ENCODE measurements at regions not wholly inside any gene's neighbourhood (a gene's known extent, or its start where the extent isn't known, plus 50 kb on each side); places are given as distances from the start of the nearest gene placed in this dataset.

- Mint-ChIP-seq H3K4me3 (no peak overlapping the region), H3K36me3 (no peaks in the 10 kb centered on the region), H3K27me3 (peaks cover 0 to 17% (median 9%) of the 10 kb centered on the region in 5 donors), H3K27ac (no peak overlapping the region), H3K9me3 (peaks cover 0 to 4% (median 0%) of the 10 kb centered on the region in 11 donors), H3K4me1 (no peaks in the 10 kb centered on the region)
- ChIA-PET CTCF (no interaction called here), POLR2A (no interaction called here)
- no peaks in the 10 kb centered on the region for H3K4me1 ChIP-seq (ENCODE audit: control insufficient read depth in 2 of 2, insufficient read depth in 2 of 2, low read length in 2 of 2)
- DNase-seq (no peak), ATAC-seq (no peak)
- H3K9me3 ChIP-seq (ENCODE audit: control insufficient read depth in 2 of 3, low read length in 3 of 3) = no peaks in the 10 kb centered on the region
- H3K36me3 ChIP-seq (ENCODE audit: control insufficient read depth in 2 of 3, insufficient read depth in 3 of 3, low read length in 3 of 3) = no peaks in the 10 kb centered on the region
- intact Hi-C loops (cut with micrococcal nuclease) = no loop called here
- no peak overlapping the region for H3K4me3 ChIP-seq (ENCODE audit: low read length)
- no peak overlapping the region for H3K27ac ChIP-seq (ENCODE audit: low read depth, low read length)
- no peaks in the 10 kb centered on the region for H3K27me3 ChIP-seq (ENCODE audit: control insufficient read depth in 2 of 2, insufficient read depth in 2 of 2, low read length in 2 of 2)
These were observed 286.0 kb downstream of the EDEM1 start for GRCh38 chr3:5473471-5473870.

GRCh38 chr3:5476403-5476802, 288.9 kb downstream of the EDEM1 start:
- Histone ChIP-seq H3K4me3 (ENCODE audit: low read length) (no peak overlapping the region), H3K27me3 (ENCODE audit: control insufficient read depth in 2 of 2, insufficient read depth in 2 of 2, low read length in 2 of 2) (no peaks in the 10 kb centered on the region), H3K9me3 (ENCODE audit: control insufficient read depth in 2 of 3, low read length in 3 of 3) (no peaks in the 10 kb centered on the region), H3K27ac (ENCODE audit: low read depth, low read length) (no peak overlapping the region), H3K36me3 (ENCODE audit: control insufficient read depth in 2 of 3, insufficient read depth in 3 of 3, low read length in 3 of 3) (no peaks in the 10 kb centered on the region), H3K4me1 (ENCODE audit: control insufficient read depth in 2 of 2, insufficient read depth in 2 of 2, low read length in 2 of 2) (no peaks in the 10 kb centered on the region)
- H3K4me1 Mint-ChIP-seq = no peaks in the 10 kb centered on the region
- intact Hi-C loops (cut with micrococcal nuclease) = no loop called here
- CTCF ChIA-PET = no interaction called here
- H3K9me3 Mint-ChIP-seq = peaks cover 0 to 4% (median 0%) of the 10 kb centered on the region in 11 donors
- H3K27me3 Mint-ChIP-seq = peaks cover 0 to 11% (median 3%) of the 10 kb centered on the region in 5 donors
- no peaks in the 10 kb centered on the region for H3K36me3 Mint-ChIP-seq
- no peak overlapping the region for H3K4me3 Mint-ChIP-seq
- ATAC-seq (no peak), DNase-seq (no peak)
- POLR2A ChIA-PET = no interaction called here
- H3K27ac Mint-ChIP-seq = no peak overlapping the region

- ChIA-PET CTCF (no interaction called here), POLR2A (no interaction called here)
- intact Hi-C loops (cut with micrococcal nuclease) = no loop called here
- ATAC-seq = no peak
- Histone ChIP-seq H3K36me3 (ENCODE audit: control insufficient read depth in 2 of 3, insufficient read depth in 3 of 3, low read length in 3 of 3) (no peaks in the 10 kb centered on the region), H3K4me1 (ENCODE audit: control insufficient read depth in 2 of 2, insufficient read depth in 2 of 2, low read length in 2 of 2) (no peaks in the 10 kb centered on the region), H3K27me3 (ENCODE audit: control insufficient read depth in 2 of 2, insufficient read depth in 2 of 2, low read length in 2 of 2) (no peaks in the 10 kb centered on the region), H3K4me3 (ENCODE audit: low read length) (no peak overlapping the region), H3K9me3 (ENCODE audit: control insufficient read depth in 2 of 3, low read length in 3 of 3) (no peaks in the 10 kb centered on the region), H3K27ac (ENCODE audit: low read depth, low read length) (no peak overlapping the region)
- Mint-ChIP-seq H3K9me3 (peaks cover 0 to 3% (median 0%) of the 10 kb centered on the region in 11 donors), H3K27ac (no peak overlapping the region), H3K36me3 (no peaks in the 10 kb centered on the region), H3K27me3 (peaks cover 0 to 10% (median 0%) of the 10 kb centered on the region in 5 donors), H3K4me3 (no peak overlapping the region), H3K4me1 (no peaks in the 10 kb centered on the region)
- no peak for DNase-seq
These were observed 291.8 kb downstream of the EDEM1 start for GRCh38 chr3:5479229-5479799.

GRCh38 chr3:5480190-5480589, 292.7 kb downstream of the EDEM1 start:
- Histone ChIP-seq H3K27me3 (ENCODE audit: control insufficient read depth in 2 of 2, insufficient read depth in 2 of 2, low read length in 2 of 2) (no peaks in the 10 kb centered on the region), H3K4me1 (ENCODE audit: control insufficient read depth in 2 of 2, insufficient read depth in 2 of 2, low read length in 2 of 2) (no peaks in the 10 kb centered on the region), H3K36me3 (ENCODE audit: control insufficient read depth in 2 of 3, insufficient read depth in 3 of 3, low read length in 3 of 3) (no peaks in the 10 kb centered on the region), H3K9me3 (ENCODE audit: control insufficient read depth in 2 of 3, low read length in 3 of 3) (no peaks in the 10 kb centered on the region), H3K4me3 (ENCODE audit: low read length) (no peak overlapping the region), H3K27ac (ENCODE audit: low read depth, low read length) (no peak overlapping the region)
- Mint-ChIP-seq H3K9me3 (peaks cover 0 to 2% (median 0%) of the 10 kb centered on the region in 11 donors), H3K36me3 (no peaks in the 10 kb centered on the region), H3K27ac (no peak overlapping the region), H3K27me3 (peaks cover 0 to 6% (median 0%) of the 10 kb centered on the region in 5 donors), H3K4me3 (no peak overlapping the region), H3K4me1 (no peaks in the 10 kb centered on the region)
- ATAC-seq (no peak), DNase-seq (no peak)
- intact Hi-C loops (cut with micrococcal nuclease) = no loop called here
- POLR2A ChIA-PET = no interaction called here
- CTCF ChIA-PET = no interaction called here

GRCh38 chr3:5485427-5485826, 297.9 kb downstream of the EDEM1 start:
- CTCF ChIA-PET = no interaction called here
- Histone ChIP-seq H3K27me3 (ENCODE audit: control insufficient read depth in 2 of 2, insufficient read depth in 2 of 2, low read length in 2 of 2) (no peaks in the 10 kb centered on the region), H3K4me3 (ENCODE audit: low read length) (no peak overlapping the region), H3K36me3 (ENCODE audit: control insufficient read depth in 2 of 3, insufficient read depth in 3 of 3, low read length in 3 of 3) (no peaks in the 10 kb centered on the region), H3K4me1 (ENCODE audit: control insufficient read depth in 2 of 2, insufficient read depth in 2 of 2, low read length in 2 of 2) (no peaks in the 10 kb centered on the region), H3K9me3 (ENCODE audit: control insufficient read depth in 2 of 3, low read length in 3 of 3) (no peaks in the 10 kb centered on the region), H3K27ac (ENCODE audit: low read depth, low read length) (no peak overlapping the region)
- POLR2A ChIA-PET = no interaction called here
- Mint-ChIP-seq H3K36me3 (no peaks in the 10 kb centered on the region), H3K4me1 (no peaks in the 10 kb centered on the region), H3K27ac (no peak overlapping the region), H3K4me3 (no peak overlapping the region), H3K27me3 (peaks cover 0 to 2% (median 0%) of the 10 kb centered on the region in 5 donors), H3K9me3 (peaks cover 0 to 9% (median 0%) of the 10 kb centered on the region in 11 donors)
- intact Hi-C loops (cut with micrococcal nuclease) = no loop called here
- no peak for DNase-seq
- no peak for ATAC-seq

GRCh38 chr3:5488771-5489170, 301.3 kb downstream of the EDEM1 start:
- H3K9me3 ChIP-seq (ENCODE audit: control insufficient read depth in 2 of 3, low read length in 3 of 3) = no peaks in the 10 kb centered on the region
- H3K4me3 Mint-ChIP-seq = no peak overlapping the region
- no peaks in the 10 kb centered on the region for H3K4me1 Mint-ChIP-seq
- ATAC-seq (no peak), DNase-seq (no peak)
- H3K27me3 ChIP-seq (ENCODE audit: control insufficient read depth in 2 of 2, insufficient read depth in 2 of 2, low read length in 2 of 2) = no peaks in the 10 kb centered on the region
- H3K36me3 Mint-ChIP-seq = no peaks in the 10 kb centered on the region
- intact Hi-C loops (cut with micrococcal nuclease) = no loop called here
- peaks cover 0 to 10% (median 4%) of the 10 kb centered on the region in 5 donors for H3K27me3 Mint-ChIP-seq
- ChIA-PET CTCF (no interaction called here), POLR2A (no interaction called here)
- no peak overlapping the region for H3K27ac Mint-ChIP-seq
- H3K27ac ChIP-seq (ENCODE audit: low read depth, low read length) = no peak overlapping the region
- peaks cover 0 to 9% (median 0%) of the 10 kb centered on the region in 11 donors for H3K9me3 Mint-ChIP-seq
- H3K4me3 ChIP-seq (ENCODE audit: low read length) = no peak overlapping the region
- no peaks in the 10 kb centered on the region for H3K4me1 ChIP-seq (ENCODE audit: control insufficient read depth in 2 of 2, insufficient read depth in 2 of 2, low read length in 2 of 2)
- no peaks in the 10 kb centered on the region for H3K36me3 ChIP-seq (ENCODE audit: control insufficient read depth in 2 of 3, insufficient read depth in 3 of 3, low read length in 3 of 3)

DNA sequence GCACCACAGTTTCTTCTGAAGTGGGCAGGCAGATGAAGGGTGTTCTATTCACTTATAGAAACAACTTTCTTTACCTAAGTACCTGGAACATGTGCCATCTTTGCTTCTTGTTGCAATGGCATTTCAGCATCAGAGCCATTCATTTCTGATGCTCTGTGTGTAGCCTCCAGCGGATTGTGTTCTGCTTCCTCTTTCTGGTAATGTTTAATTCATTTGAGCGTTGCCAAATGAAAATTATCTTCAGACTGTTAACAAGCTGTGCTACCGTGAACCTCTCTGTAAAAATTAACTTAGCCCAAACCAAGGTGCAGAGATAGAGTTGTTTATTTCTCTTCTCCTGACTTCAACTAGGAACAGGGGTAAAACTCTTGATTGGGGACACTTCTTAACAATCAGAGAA, 302.0 kb downstream of the EDEM1 start:
- Histone ChIP-seq H3K4me1 (ENCODE audit: control insufficient read depth in 2 of 2, insufficient read depth in 2 of 2, low read length in 2 of 2) (no peaks in the 10 kb centered on the region), H3K4me3 (ENCODE audit: low read length) (no peak overlapping the region), H3K27ac (ENCODE audit: low read depth, low read length) (no peak overlapping the region), H3K9me3 (ENCODE audit: control insufficient read depth in 2 of 3, low read length in 3 of 3) (no peaks in the 10 kb centered on the region), H3K36me3 (ENCODE audit: control insufficient read depth in 2 of 3, insufficient read depth in 3 of 3, low read length in 3 of 3) (no peaks in the 10 kb centered on the region), H3K27me3 (ENCODE audit: control insufficient read depth in 2 of 2, insufficient read depth in 2 of 2, low read length in 2 of 2) (no peaks in the 10 kb centered on the region)
- DNase-seq (no peak), ATAC-seq (no peak)
- Mint-ChIP-seq H3K27ac (no peak overlapping the region), H3K4me3 (no peak overlapping the region), H3K4me1 (no peaks in the 10 kb centered on the region), H3K9me3 (peaks cover 0 to 9% (median 0%) of the 10 kb centered on the region in 11 donors), H3K36me3 (no peaks in the 10 kb centered on the region), H3K27me3 (peaks cover 0 to 10% (median 5%) of the 10 kb centered on the region in 5 donors)
- intact Hi-C loops (cut with micrococcal nuclease) = no loop called here
- ChIA-PET CTCF (no interaction called here), POLR2A (no interaction called here)

Measured in naive thymus-derived CD4-positive, alpha-beta T cell (primary cell).